ENCODE measurements at regions not wholly inside any gene's neighbourhood (a gene's known extent, or its start where the extent isn't known, plus 50 kb on each side); places are given as distances from the start of the nearest gene placed in this dataset.
"Not testable (repeated sequence)": the region's sequence is repeated elsewhere in the genome, so short reads cannot be mapped to it uniquely, and the experiment has no call there.

- no peak for DNase-seq
These were observed 73.2 kb upstream of the PRR5 start for GRCh38 chr22:44628835-44629234.

GRCh38 chr22:44628273-44628672, 73.7 kb upstream of the PRR5 start:
- no peak for DNase-seq

GRCh38 chr22:44627521-44628139, 74.4 kb upstream of the PRR5 start:
- DNase-seq = no peak

- DNase-seq = peak; percentile 41
These were observed 75.9 kb upstream of the PRR5 start for GRCh38 chr22:44625981-44626687.

- no peak for DNase-seq
These were observed 76.6 kb upstream of the PRR5 start for GRCh38 chr22:44625421-44625760.

GRCh38 chr22:44624689-44625420, 77.1 kb upstream of the PRR5 start:
- DNase-seq = no peak

- DNase-seq = no peak
These were observed 78.1 kb upstream of the PRR5 start for GRCh38 chr22:44623771-44624510.

- no peak for DNase-seq
These were observed 79.3 kb upstream of the PRR5 start for GRCh38 chr22:44622679-44623078.

- DNase-seq = peak; percentile 64
These were observed 79.9 kb upstream of the PRR5 start for GRCh38 chr22:44622147-44622427.

GRCh38 chr22:44621401-44622146, 80.4 kb upstream of the PRR5 start:
- no peak for DNase-seq

GRCh38 chr22:44620841-44621257, 81.2 kb upstream of the PRR5 start:
- DNase-seq = no peak

- peak; percentile 69 for DNase-seq
These were observed 81.7 kb upstream of the PRR5 start for GRCh38 chr22:44620129-44620840.

GRCh38 chr22:44619560-44620128, 82.4 kb upstream of the PRR5 start:
- DNase-seq = not testable (repeated sequence)

GRCh38 chr22:44618910-44619309, 83.1 kb upstream of the PRR5 start:
- DNase-seq = not testable (repeated sequence)

GRCh38 chr22:44618400-44618799, 83.6 kb upstream of the PRR5 start:
- no peak for DNase-seq

GRCh38 chr22:44617828-44618227, 84.2 kb upstream of the PRR5 start:
- no peak for DNase-seq

GRCh38 chr22:44616882-44617655, 84.9 kb upstream of the PRR5 start:
- DNase-seq = no peak

GRCh38 chr22:44616461-44616860, 85.5 kb upstream of the PRR5 start:
- DNase-seq = no peak

GRCh38 chr22:44615602-44616180, 86.3 kb upstream of the PRR5 start:
- no peak for DNase-seq

GRCh38 chr22:44615146-44615545, 86.9 kb upstream of the PRR5 start:
- DNase-seq = no peak

GRCh38 chr22:44613196-44613595, 88.8 kb upstream of the PRR5 start:
- no peak for DNase-seq
